ENCODE measurements at regions not wholly inside any gene's neighbourhood (a gene's known extent, or its start where the extent isn't known, plus 50 kb on each side); places are given as distances from the start of the nearest gene placed in this dataset.

DNA sequence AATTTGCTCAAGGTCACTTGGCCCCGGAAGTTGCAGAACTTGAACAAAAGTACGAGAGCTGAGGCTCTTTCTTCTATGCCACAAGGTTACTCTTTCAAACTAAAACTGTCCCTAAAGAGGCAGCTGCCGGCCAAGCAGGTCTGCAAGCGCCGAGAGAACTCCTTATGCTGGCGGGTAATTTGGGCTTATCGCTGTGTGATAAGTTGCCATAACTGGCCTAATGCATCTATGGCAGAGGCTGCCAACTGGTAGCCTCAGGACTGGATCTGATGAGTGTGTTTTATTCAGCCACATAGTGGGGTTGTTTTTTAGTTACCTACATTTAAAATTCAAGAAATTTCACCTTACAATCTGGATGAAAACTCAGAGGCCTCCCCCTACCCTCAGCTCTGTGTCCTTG, 68.1 kb upstream of the SPOCK1 start:
- TF ChIP-seq, protein P1, sequence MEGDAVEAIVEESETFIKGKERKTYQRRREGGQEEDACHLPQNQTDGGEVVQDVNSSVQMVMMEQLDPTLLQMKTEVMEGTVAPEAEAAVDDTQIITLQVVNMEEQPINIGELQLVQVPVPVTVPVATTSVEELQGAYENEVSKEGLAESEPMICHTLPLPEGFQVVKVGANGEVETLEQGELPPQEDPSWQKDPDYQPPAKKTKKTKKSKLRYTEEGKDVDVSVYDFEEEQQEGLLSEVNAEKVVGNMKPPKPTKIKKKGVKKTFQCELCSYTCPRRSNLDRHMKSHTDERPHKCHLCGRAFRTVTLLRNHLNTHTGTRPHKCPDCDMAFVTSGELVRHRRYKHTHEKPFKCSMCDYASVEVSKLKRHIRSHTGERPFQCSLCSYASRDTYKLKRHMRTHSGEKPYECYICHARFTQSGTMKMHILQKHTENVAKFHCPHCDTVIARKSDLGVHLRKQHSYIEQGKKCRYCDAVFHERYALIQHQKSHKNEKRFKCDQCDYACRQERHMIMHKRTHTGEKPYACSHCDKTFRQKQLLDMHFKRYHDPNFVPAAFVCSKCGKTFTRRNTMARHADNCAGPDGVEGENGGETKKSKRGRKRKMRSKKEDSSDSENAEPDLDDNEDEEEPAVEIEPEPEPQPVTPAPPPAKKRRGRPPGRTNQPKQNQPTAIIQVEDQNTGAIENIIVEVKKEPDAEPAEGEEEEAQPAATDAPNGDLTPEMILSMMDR (IDR thresholded peaks at IDR 0.05) = no peak
- TF ChIP-seq POLR2AphosphoS5 (IDR thresholded peaks at IDR 0.05) (no peak), EP300 (IDR thresholded peaks at IDR 0.05) (no peak)
